ENCODE measurements at regions not wholly inside any gene's neighbourhood (a gene's known extent, or its start where the extent isn't known, plus 50 kb on each side); places are given as distances from the start of the nearest gene placed in this dataset.

DNA sequence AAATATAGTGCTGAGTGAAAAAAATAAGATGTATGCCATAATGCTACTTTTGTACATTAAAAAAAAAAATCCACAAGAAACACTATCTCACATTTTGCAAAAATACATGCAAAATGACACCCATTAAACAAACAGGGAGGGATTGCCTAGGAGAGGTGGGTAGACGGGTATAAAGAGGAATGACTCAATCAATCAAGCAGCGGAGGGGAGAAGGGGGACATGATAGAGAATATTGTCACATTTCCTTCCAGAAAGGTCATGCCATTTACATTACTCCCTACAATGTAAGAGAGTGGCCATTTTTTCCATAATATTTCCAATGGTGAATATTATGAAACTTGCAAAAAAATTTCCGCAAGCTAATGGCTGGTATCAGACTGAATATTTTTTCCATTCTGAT, 542.3 kb upstream of the TNP1 start:
- no peak for TF ChIP-seq CTCF (IDR thresholded peaks at IDR 0.05)
- TF ChIP-seq POLR2A (IDR thresholded peaks at IDR 0.05): no peak
